CD4-positive, alpha-beta T cell treated with Interleukin-6 at 100 ng/mL for 8 hours (primary cell): ENCODE measurements at regions not wholly inside any gene's neighbourhood (a gene's known extent, or its start where the extent isn't known, plus 50 kb on each side); places are given as distances from the start of the nearest gene placed in this dataset.
A peak's percentile ranks its signal among the peaks of the same experiment; 100 is the strongest.

Experiments
- DNase-seq: peaks from one replicate; pipeline ENCODE4 v3.0.0-alpha.2; 2020; ENCODE audit warnings: mixed read lengths, low spot score

DNA sequence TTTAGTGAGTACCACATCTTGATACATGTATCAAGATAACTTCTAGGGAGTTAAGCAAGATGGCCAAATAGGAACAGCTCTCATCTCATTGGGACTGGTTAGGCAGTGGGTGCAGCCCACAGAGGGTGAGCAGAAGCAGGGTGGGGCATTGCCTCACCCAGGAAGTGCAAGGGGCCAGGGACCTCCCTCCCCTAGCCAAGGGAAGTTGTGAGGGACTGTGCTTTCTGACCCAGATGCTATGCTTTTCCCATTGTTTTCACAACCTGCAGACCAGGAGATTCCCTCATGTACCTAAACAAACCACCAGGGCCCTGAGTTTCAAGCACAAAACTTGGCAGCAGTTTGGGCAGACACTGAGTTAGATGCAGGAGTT is 665.0 kb upstream of the CBLB start:
- no peak for DNase-seq

DNA sequence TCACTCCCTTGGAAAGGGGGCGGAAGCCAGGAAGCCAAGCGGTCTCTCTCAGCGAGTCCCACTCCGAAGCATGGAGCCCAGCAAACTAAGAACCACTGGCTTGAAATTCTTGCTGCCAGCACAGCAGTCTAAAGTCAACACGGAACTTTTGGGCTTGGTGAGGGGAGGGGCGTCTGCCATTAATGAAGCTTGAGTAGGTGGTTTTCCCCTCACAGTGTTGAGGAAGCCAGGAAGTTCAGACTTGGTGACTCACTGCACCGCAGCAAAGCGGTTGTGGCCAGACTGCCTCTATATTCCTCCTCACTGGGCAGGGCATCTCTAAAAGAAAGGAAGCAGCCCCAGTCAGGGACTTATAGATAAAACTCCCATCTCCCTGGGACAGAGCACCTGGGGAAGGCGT is 665.4 kb upstream of the CBLB start:
- peak; percentile 50 for DNase-seq

DNA sequence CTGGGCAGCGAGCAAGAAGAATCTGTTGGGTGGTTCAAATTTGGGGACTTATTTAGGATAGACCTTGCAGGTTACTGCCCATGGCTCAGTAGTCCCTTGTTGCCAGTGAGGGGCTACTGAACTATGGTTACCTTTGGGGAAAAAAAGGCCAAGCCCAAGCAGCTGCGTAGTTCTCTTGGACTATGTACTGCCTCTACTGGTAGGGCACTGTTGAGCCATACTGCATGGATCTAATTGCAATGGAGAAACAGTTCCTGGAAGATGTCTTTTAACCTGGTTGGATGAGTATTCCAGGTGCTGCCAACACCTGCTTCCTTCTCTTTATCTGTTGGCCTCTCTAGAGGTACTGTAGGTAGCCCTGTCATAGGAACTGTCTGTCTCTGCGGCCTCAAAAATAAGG is 671.9 kb upstream of the CBLB start:
- no peak for DNase-seq

DNA sequence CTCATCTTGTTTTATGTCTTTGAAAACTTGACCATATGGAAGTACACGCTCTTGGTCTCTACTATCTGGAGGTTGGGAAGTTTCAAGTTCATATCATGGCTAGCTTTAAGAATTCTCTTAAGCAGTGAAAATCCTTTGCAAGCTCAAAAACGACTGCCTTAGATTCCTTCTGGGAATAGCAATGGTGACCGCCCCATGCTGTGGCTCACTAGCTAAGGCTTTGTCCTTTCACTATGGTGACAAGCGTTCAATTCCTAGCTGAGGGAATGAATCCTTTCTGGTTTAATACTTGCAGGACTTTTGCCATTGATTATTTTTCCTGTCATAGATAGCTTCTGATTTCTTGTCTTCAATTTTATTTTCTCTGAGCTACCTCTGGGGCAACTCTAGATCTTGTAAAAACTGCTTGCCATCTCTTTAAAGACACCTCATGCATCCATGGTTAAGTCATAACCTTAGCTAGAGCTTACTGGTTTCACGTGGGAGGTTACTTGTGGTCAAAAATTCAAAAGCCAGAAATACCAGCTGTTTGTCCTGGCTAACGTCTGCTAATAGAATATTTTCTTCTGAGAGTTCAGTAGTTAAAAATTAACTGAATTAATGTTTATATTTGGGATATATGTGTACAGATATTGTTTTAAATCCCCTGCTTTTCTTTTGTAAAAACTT is 673.4 kb upstream of the CBLB start:
- DNase-seq, result no peak

DNA sequence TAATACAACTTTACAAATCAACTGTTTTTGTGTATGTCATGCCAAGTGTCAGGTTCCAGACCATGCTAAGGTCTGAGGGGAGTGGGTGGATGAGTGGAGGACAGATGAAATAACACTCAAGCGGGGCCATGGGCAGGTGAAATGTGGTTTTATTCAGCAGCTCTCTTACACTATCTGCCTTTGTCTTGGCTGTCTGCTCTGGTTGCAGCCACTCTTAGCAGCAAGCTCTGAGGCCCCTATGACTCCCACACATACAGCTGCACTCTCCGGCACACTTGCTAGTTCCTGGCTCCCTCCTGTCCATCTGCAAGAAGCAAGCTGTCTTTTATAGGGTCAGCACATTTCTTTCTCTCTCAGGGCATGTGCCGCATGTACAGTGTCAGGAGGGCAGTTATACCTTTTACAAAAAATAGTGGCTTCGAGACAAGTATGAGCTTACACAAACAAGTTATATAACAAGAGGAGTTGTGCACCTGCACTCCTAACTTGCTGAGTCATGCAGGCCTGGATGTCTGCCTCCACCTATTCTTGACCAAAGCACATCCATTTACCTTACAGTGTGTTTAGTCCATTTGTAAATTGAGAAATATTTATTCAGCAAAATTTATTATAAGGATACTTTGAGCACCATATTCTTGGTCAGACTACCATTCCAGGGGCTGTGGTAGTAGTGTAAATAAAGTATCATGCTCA is 683.7 kb upstream of the CBLB start:
- no peak for DNase-seq

DNA sequence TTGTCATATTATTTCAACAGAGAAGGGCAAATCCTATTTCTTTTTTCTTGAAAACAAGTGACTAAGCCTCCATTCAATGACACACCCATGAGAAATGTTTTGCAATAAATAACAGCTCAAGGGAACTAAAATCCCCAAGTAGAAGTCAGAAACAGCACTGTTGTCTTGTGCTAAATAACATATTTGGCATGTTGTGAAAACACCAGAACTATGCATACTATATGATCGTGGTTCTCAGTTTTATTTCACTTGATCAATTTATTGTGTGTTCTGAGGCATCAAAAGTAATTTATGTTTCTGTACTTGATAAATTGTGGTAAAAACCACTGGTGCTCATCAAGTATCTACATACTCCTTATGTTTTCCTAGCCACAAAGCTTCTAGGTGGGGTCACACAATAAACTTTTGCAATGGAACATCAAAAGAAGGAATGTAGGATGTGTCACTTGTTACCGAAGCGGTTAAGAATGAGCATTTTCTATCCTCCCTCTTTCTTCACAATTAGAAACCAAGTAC is 691.7 kb upstream of the CBLB start:
- no peak for DNase-seq

DNA sequence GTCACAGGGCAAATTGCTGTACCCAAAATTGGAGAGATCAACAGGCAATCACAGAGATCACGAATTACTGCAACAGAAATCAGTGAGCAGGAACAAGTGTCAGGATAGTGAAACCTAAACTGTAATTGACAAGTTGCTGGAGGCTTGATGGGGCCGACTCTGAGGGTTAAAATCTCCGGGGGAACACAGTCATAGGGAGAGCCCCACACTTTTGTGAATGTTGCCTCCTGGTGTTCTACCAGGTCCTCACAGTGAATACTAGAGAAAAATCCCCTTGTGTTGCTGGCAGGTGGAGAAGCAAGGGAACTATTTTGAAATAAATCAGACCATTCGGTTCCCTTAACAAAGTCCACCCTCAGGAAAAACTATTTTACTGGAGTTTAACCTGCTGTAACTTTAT is 697.5 kb upstream of the CBLB start:
- DNase-seq, result no peak

DNA sequence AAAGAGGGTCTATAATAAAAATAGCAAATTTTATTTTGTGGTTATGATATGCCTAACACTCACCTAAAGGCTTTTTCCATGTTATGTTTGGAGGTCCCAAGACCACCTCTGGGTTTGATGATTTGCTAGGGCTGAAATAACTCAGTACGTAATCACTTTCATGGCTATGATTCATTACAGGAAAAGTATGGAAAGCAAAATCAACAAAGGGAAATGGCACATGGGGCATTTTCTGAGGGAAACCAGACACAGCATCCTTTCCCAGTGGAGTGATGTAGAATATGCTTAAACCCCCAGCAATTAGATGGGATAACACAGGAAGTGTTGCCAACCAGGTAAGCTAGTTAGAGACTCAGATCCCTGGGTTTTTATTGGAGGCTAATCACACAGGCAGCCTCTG is 701.6 kb upstream of the CBLB start:
- DNase-seq, result no peak

DNA sequence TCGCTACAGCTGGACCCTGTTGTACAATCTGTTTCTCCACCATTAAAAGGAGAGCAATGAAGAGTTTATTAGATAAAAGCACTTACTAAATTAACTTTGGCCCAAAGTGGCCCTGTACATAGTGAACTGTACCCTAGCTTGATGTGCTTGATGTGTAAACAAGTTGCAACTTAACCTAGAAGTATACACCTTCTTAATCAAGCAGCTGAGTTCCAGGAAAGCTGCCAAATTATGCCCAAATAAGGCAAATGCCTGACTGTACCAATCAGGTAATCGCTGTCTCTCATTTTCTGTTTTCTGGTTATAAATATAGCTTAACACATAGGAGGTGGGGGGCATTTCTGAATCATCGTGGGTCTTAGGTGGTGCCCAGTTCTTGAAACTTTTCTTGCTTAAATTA is 704.8 kb upstream of the CBLB start:
- no peak for DNase-seq

DNA sequence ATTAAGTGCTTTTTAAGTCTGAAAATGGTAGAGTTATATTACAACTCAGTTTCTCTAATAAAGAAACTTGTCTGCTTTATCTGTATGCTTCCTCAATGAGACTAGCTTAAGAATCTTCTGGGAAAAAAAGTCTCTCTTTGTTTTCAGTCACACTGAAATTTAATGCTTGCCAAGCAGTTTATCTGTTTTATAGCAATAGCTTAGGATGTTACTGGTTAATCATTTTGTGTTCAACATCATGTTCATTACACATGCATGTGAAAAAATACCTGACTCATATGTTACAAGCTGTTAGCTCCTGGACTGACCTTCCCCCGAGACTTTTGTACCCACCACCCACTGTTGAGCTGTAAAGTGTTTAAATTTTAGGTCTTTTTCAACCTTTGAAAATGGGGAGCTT is 706.2 kb upstream of the CBLB start:
- no peak for DNase-seq

DNA sequence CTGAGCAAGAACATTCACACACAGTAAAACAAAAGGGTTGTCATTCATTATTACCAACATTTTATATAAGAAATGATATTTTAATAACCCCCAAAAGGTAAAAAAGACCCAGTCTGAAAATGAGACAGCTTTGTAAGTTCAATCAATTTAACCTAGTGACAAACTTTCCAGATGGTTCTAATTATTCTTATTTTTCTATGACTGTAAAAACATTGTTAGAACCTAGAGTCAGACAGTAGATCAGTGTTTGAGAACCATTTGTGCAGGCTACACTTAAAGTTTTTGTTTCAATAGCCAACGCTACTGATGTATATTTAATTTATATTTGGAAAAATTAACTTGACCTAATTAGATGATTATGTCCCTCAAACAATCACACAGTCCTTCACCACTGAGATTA is 708.4 kb upstream of the CBLB start:
- no peak for DNase-seq

DNA sequence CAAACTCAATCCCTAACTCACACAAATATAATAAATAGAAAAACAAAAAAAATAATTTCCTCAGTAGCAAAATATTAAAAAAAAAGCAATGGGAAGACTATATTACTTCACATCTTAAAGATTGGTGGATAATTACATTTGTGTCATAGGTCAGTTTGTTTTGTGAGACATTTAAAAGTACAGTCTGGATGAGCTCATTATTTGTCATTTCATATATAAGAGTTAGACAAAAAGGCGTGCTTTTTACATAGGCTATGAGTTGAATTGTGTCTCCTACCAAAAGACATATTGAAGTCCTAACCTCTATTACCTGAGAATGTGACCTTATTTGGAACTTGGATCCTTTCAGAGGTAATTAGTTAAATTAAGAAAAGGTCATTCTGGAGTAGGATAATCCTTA is 710.1 kb upstream of the CBLB start:
- no peak for DNase-seq

DNA sequence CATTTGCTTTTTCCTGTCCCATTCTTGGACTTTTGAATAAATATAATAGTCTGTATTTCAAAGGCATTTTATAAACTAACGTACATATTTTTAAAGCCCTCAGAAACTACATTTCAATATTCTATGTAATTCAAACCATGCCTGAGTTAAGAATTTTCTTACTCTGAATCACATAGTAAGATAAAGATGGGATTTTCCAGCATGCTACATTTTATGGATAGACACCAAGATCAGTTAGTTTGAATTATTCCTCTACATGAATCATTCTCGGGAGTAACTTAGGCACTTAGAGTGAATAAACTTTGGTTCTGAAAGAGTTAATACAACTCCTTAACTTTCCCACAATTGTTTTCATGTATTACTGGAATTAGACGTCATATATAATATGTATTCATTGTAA is 713.3 kb upstream of the CBLB start:
- no peak for DNase-seq

DNA sequence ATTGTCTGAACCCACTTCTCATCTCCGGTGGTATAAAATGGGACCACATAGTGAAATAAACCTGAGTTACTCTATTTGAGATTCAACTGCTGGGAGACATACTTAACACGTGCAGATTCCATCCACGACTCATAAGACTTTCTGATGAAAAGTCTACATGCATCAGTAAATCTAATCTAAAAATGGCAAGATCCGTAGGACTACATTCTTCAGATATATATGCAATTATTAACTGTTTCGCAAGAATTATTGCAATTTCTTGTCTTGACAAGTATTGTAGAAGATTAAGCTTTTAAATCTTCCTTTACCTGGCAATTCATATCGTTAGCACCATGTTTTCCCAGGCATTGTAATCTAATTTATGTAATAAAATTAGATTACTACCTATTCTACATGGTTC is 718.7 kb upstream of the CBLB start:
- no peak for DNase-seq

DNA sequence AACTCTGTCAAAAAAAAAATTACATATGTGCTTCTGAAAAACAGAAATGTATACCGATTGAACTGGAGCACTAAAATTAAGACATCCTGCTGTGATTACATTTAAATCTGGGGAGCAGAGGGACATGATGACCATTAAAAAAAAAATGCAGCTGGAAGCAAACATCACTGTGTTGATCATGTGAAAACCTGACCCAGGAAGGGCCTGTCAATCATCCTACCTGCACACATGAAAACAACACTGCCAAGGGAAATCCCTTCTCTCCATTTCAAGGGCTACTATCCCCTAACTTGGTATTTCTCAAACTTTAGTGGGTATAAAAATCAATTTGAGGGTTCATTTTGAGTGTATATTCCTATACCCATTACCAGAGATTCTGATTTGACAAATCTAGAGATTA is 719.9 kb upstream of the CBLB start:
- no peak for DNase-seq

DNA sequence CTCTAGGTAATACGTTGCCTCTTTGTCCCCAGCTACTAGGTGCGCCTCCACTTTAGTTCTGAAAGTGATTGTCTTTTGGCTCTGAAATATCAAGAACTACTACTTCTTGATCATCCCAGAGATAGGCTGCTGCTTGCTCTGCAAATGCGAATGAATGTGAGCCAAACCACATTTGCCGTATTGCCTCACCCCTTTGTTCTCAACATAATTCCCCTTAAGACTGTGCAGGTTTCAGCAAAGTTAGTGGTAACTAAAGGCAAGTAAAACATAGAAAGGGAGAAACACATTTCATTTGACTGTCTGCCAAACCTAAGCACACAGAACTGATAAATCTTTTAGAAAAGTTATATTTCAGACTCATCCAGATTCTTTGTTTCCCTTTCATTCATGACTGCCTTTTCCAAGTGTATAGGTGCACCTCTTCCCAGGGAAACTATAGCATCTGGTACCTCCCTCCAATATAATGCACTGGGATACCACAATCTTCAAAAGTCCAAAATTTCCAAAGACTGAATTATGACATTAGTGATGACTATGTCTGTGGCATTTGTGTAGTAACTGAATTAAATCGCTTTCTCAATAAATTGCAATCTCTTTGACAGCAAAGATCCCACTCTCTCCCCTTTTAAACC is 720.6 kb upstream of the CBLB start:
- no peak for DNase-seq

DNA sequence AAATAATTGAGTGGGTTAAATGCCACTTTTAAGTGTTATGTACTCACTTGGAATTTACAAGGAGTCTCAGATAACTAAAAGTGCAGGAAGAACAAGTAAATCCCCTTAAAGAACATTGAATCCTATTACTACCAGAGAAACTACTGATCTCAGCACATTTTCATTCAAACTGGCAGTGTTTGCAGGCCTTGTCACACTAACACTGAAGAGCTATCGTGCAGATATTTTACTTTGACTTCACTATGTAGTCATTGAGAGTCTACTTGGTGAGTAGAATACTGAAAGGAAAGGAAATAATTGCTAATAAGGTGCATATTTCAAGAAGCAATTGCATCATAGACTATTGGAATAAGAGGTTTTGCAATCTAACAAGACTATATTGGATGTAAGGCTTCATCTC is 721.4 kb upstream of the CBLB start:
- no peak for DNase-seq

DNA sequence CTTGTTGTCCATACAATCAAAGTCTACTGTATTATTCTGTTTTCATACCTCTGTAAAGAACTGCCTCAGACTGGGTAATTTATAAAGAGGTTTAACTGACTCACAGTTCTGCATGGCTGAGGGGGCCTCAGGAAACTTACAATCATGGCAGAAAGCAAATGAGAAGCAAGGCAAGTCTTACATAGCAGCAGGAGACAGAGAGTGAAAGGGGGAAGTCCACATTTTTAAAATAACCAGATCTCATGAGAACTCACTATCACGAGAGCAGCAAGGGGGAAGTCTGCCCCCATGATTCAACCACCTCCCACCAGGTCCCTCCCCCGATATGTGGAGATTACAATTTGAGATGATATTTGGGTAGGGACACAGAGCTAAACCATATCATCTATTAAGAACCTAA is 724.6 kb upstream of the CBLB start:
- no peak for DNase-seq

DNA sequence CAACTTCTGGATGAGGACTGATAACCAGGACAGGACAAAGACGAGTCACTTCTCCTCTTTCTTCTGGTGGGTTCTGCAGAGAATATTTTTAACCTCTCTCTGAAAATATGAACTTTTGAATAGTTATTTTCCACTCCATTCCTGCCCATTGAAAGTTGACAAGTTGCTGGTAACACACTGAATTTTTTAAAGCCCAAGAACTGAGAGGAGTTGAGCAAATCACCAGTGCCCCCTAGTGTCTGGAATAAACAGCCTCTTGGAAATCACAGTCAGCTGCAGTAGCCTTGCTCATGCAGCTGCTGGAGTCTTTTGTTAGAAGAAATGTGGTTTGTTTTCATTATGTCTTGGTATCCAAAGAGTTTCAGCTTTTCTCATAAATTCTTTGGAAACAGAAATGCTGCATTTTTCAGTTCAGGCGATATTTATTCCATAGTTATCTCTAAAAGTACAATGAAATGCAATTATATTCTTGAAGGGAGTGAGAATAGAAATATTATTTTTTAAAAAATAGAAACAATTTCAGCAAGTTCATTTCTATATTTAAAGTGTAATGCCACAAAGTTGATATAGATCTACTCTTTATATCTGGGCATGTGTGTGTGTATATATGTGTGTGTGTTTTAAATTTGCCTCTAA is 741.0 kb upstream of the CBLB start:
- peak; percentile 68 for DNase-seq

DNA sequence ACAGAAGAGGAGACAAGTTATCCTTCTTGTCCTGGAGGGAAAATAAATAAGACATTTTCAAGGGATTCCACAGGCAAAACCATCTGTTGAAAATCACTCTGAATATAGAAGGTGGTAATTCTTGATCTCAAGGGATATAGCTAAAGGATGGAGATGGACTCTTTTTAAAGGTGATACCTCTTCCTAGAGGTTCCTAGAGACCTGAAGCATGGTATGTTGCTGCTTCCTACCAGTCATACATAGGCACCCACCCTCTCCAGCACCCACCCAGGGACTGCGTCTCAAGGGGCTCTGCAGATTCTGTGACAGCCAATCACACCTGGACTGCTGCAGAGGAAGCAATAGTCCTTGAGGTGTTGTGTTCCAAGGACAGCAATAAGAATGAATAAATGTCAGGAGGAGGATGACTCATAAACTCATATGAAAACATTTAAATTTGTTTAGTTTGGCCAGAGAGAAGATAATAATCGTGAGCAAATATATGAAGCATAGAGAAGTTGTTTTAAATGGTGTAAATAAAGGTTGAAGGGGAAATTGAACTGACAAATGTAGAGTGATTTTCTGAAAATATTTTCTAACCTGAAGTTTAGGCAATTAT is 741.6 kb upstream of the CBLB start:
- DNase-seq, result no peak

DNA sequence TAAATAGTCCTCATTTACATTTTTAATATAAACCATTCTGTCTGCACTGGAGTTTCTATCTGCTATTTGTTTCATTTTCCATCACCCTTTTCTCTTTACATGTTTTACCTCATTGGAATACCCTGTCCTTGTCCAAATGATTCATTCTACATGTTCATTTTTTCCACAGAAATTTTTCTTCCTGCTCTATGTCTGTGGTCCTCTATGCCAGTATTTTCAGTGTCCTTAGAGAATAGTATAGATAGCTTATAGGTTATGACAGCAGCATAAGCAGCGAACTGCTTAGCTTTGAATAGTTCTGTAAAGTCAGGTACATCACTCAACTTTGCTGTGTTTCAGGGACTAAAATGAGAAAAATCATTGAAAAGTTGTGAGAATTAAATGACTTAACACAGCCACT is 742.3 kb upstream of the CBLB start:
- DNase-seq, result no peak

DNA sequence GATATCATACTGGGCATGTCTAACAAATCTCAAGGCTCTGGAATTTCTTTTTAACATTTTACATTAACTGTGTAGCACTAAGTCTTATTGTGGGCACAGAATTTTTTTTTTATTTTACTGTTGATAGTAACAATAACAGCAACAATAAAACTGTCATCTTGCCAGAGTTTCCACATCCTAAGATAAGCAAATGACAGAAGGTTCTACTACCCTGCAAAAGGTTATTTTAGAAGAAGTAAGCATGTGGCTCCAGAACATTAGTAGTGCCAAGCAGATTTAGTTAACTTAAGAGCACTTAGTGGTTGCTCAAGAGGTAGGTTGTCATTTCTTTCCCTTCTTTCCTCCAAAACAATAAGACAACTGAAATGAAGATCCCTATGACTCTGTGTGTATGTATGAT is 743.0 kb upstream of the CBLB start:
- no peak for DNase-seq

DNA sequence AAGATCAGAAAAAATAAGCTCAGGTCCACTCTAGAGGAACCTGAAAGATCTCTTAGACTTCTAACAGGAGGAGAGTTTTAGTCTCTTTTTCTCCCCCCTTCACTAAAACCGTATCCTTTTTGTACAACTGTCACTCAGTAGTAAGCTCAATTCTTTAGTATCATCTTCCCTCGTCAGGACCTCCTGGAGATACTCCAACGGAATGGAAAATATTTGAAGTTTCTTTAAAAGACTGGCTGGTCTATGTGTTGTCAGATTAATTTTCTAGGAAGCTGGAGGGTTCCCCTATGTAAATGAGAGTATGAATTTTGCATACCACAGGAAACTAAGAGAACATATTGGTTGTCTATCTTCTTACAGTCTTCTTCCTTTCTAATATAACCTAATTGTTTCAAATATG is 747.7 kb upstream of the CBLB start:
- no peak for DNase-seq
